H9 (cell line): ENCODE measurements at regions not wholly inside any gene's neighbourhood (a gene's known extent, or its start where the extent isn't known, plus 50 kb on each side); places are given as distances from the start of the nearest gene placed in this dataset.

Source experiments
- DNase-seq: peaks from one replicate; pipeline ENCODE4 v3.0.0-alpha.2; 2017
- H2AFZ ChIP-seq: one replicate; pipeline ENCODE4 v1.6.1; 2013; ENCODE audit warnings: mild to moderate bottlenecking, low read length, control low read depth, moderate library complexity
- H2AK5ac ChIP-seq: 2 replicates; pipeline ENCODE4 v1.6.1; 2013; ENCODE audit warnings: low read length, control low read depth, mixed read lengths; ENCODE audit not compliant: insufficient read length
- H2BK120ac ChIP-seq: one replicate; pipeline ENCODE4 v1.6.1; 2013; ENCODE audit warnings: low read depth, mild to moderate bottlenecking, low read length, control low read depth, inconsistent platforms; ENCODE audit not compliant: poor library complexity, severe bottlenecking
- H2BK12ac ChIP-seq: 2 replicates; pipeline ENCODE4 v1.6.1; 2013; ENCODE audit warnings: low read length, control low read depth, mixed read lengths, low read depth; ENCODE audit not compliant: insufficient read length
- H2BK15ac ChIP-seq: 2 replicates; pipeline ENCODE4 v1.6.1; 2013; ENCODE audit warnings: low read depth, low read length, control low read depth
- H2BK20ac ChIP-seq: one replicate; pipeline ENCODE4 v1.6.1; 2013; ENCODE audit warnings: low read depth, mild to moderate bottlenecking, low read length, control low read depth, inconsistent platforms; ENCODE audit not compliant: poor library complexity, severe bottlenecking
- H2BK5ac ChIP-seq: 2 replicates; pipeline ENCODE4 v1.6.1; 2013; ENCODE audit warnings: low read length, control low read depth, mixed read lengths; ENCODE audit not compliant: insufficient read length
- H3K14ac ChIP-seq: 2 replicates; pipeline ENCODE4 v1.6.1; 2013; ENCODE audit warnings: low read length, control low read depth; ENCODE audit not compliant: insufficient read depth
- H3K18ac ChIP-seq: 2 replicates; pipeline ENCODE4 v1.6.1; 2013; ENCODE audit warnings: low read depth, mild to moderate bottlenecking, mixed read lengths, low read length, control low read depth; ENCODE audit not compliant: insufficient read length
- H3K23ac ChIP-seq: 2 replicates; pipeline ENCODE4 v1.6.1; 2013; ENCODE audit warnings: low read length, control low read depth, mixed read lengths, low read depth; ENCODE audit not compliant: insufficient read length
- H3K23me2 ChIP-seq: 2 replicates; pipeline ENCODE4 v1.6.1; 2013; ENCODE audit warnings: low read depth, mild to moderate bottlenecking, mixed read lengths, low read length, control low read depth; ENCODE audit not compliant: insufficient read length, poor library complexity, severe bottlenecking
- H3K27ac ChIP-seq: 2 replicates; pipeline ENCODE4 v1.5.1; 2013; ENCODE audit warnings: low read length, control low read depth, mixed read lengths, low read depth; ENCODE audit not compliant: insufficient read length
- H3K27me3 ChIP-seq: 2 replicates; pipeline ENCODE4 v1.6.1; 2013; ENCODE audit warnings: low read length, control low read depth, inconsistent platforms; ENCODE audit not compliant: insufficient read depth
- H3K4ac ChIP-seq: 2 replicates; pipeline ENCODE4 v1.6.1; 2013; ENCODE audit warnings: low read depth, mild to moderate bottlenecking, control low read depth, inconsistent platforms, low read length, moderate library complexity
- H3K4me1 ChIP-seq: 2 replicates; pipeline ENCODE4 v1.6.1; 2013; ENCODE audit warnings: low read length, control low read depth, inconsistent platforms; ENCODE audit not compliant: insufficient read depth
- H3K4me2 ChIP-seq: 2 replicates; pipeline ENCODE4 v1.6.1; 2013; ENCODE audit warnings: low read length, control low read depth, mixed read lengths; ENCODE audit not compliant: insufficient read length, insufficient read depth
- H3K56ac ChIP-seq: 2 replicates; pipeline ENCODE4 v1.6.1; 2013; ENCODE audit warnings: low read depth, mild to moderate bottlenecking, mixed read lengths, low read length, control low read depth; ENCODE audit not compliant: insufficient read length
- H3K79me1 ChIP-seq: 2 replicates; pipeline ENCODE4 v1.6.1; 2013; ENCODE audit warnings: low read depth, mild to moderate bottlenecking, moderate library complexity, low read length, control low read depth, inconsistent platforms; ENCODE audit not compliant: insufficient read depth, poor library complexity, severe bottlenecking
- H3K79me2 ChIP-seq: 2 replicates; pipeline ENCODE4 v1.6.1; 2013; ENCODE audit warnings: low read length, control low read depth, inconsistent platforms; ENCODE audit not compliant: insufficient read depth
- H3K9ac ChIP-seq: 2 replicates; pipeline ENCODE4 v1.6.1; 2013; ENCODE audit warnings: low read length, control low read depth, mixed read lengths; ENCODE audit not compliant: insufficient read length; ENCODE audit errors: extremely low read depth
- H3K9me3 ChIP-seq: one replicate; pipeline ENCODE4 v1.6.1; 2013; ENCODE audit warnings: low read depth, low read length, inconsistent platforms; ENCODE audit not compliant: control insufficient read depth
- H3T11ph ChIP-seq: one replicate; pipeline ENCODE4 v1.6.1; 2013; ENCODE audit warnings: mild to moderate bottlenecking, low read length, control low read depth, inconsistent platforms
- H4K20me1 ChIP-seq: one replicate; pipeline ENCODE4 v1.6.1; 2013; ENCODE audit not compliant: control insufficient read depth, insufficient read length, insufficient read depth
- H4K5ac ChIP-seq: 2 replicates; pipeline ENCODE4 v1.6.1; 2013; ENCODE audit warnings: low read depth, mild to moderate bottlenecking, mixed read lengths, low read length, control low read depth; ENCODE audit not compliant: insufficient read length
- H4K8ac ChIP-seq: replicated peaks from 2 replicates; pipeline ENCODE4 v1.6.1; 2013; ENCODE audit warnings: low read length, control low read depth, mixed read lengths, low read depth; ENCODE audit not compliant: insufficient read length
- H4K91ac ChIP-seq: 2 replicates; pipeline ENCODE4 v1.6.1; 2013; ENCODE audit warnings: low read depth, mild to moderate bottlenecking, moderate library complexity, mixed read lengths, low read length, control low read depth; ENCODE audit not compliant: insufficient read length
- H3K27ac Mint-ChIP-seq, 3 experiments: 2 replicates in 2 of 3; 3 replicates in 1 of 3; pipeline ENCODE4 v1.8.0; 2020 to 2021; ENCODE audit warnings: mixed read lengths in 3 of 3, mild to moderate bottlenecking in 1 of 3, moderate library complexity in 1 of 3
- H3K27me3 Mint-ChIP-seq: 2 replicates; pipeline ENCODE4 v1.8.0; 2021; ENCODE audit warnings: low read depth, mild to moderate bottlenecking, moderate library complexity, mixed read lengths
- H3K36me3 Mint-ChIP-seq, 3 experiments: 2 replicates in 2 of 3; 3 replicates in 1 of 3; pipeline ENCODE4 v1.8.0; 2020 to 2021; ENCODE audit warnings: low read depth in 3 of 3, mixed read lengths in 3 of 3; ENCODE audit not compliant: insufficient read depth in 1 of 3
- H3K4me1 Mint-ChIP-seq, 2 experiments: 2 replicates each; pipeline ENCODE4 v1.8.0; 2020; ENCODE audit warnings: mixed read lengths in 2 of 2
- H3K4me3 Mint-ChIP-seq, 2 experiments: 2 replicates in 1 of 2; 3 replicates in 1 of 2; pipeline ENCODE4 v1.8.0; 2020 to 2021; ENCODE audit warnings: mild to moderate bottlenecking in 2 of 2, mixed read lengths in 2 of 2, moderate library complexity in 1 of 2
- H3K9me3 Mint-ChIP-seq, 2 experiments: 2 replicates in 1 of 2; 3 replicates in 1 of 2; pipeline ENCODE4 v1.8.0; 2020; ENCODE audit warnings: mild to moderate bottlenecking in 2 of 2, mixed read lengths in 2 of 2, moderate library complexity in 1 of 2
- CTCF ChIP-seq: fragments of 200-600 bp; sonication (generic); conservative IDR thresholded peaks from 3 replicates; pipeline ENCODE4 v1.8.0; 2021; ENCODE audit warnings: antibody characterized with exemption, mild to moderate bottlenecking
- WGBS: extraction: QIAGEN DNeasy Blood & Tissue Kit; methylation state at CpG from one replicate; pipeline ENCODE4 v1.1.7; 2013; ENCODE audit warnings: missing lambda C conversion rate, low lambda C conversion rate, mixed read lengths; ENCODE audit not compliant: insufficient read length; ENCODE audit errors: extremely low coverage; 5-methylcytosine and 5-hydroxymethylcytosine counted together

- H3K14ac ChIP-seq, result no peak overlapping the region
- H3K27ac Mint-ChIP-seq, result no peak overlapping the region
Measured at GRCh38 chr18:43805646-43806194, 528.4 kb upstream of the SYT4 start.

More at GRCh38 chr18:43805646-43806194, 528.4 kb upstream of the SYT4 start:
- Histone ChIP-seq H3K79me1 (no peaks in the 10 kb centered on the region), H2AK5ac (no peak overlapping the region), H3K9me3 (no peaks in the 10 kb centered on the region), H3K4ac (no peak overlapping the region), H2BK15ac (no peak overlapping the region), H4K91ac (no peak overlapping the region), H3K9ac (no peak overlapping the region), H3K18ac (no peak overlapping the region), H4K8ac (no peak overlapping the region), H2BK20ac (no peak overlapping the region), H3T11ph (no peak overlapping the region), H3K27ac (no peak overlapping the region), H2AFZ (no peak overlapping the region), H2BK120ac (no peak overlapping the region), H3K56ac (no peak overlapping the region), H3K27me3 (no peaks in the 10 kb centered on the region), H3K4me2 (no peak overlapping the region), H2BK12ac (no peak overlapping the region), H3K79me2 (no peaks in the 10 kb centered on the region), H3K23ac (no peak overlapping the region), H4K5ac (no peak overlapping the region), H2BK5ac (no peak overlapping the region), H4K20me1 (no peaks in the 10 kb centered on the region), H3K4me1 (no peaks in the 10 kb centered on the region), H3K23me2 (no peaks in the 10 kb centered on the region)
- DNase-seq, result no peak
- Mint-ChIP-seq H3K4me3 (no peak overlapping the region), H3K27me3 (no peaks in the 10 kb centered on the region), H3K36me3 (no peaks in the 10 kb centered on the region; a peak in 1 of 7 replicates), H3K4me1 (peaks cover 10 to 13% of the 10 kb centered on the region in 2 experiments), H3K9me3 (no peaks in the 10 kb centered on the region)
- no peak for TF ChIP-seq CTCF
- WGBS, result no CpG with 5 or more reads among the region's 5 CpGs
